Type B pancreatic cell (in vitro differentiated cells): ENCODE measurements at regions not wholly inside any gene's neighbourhood (a gene's known extent, or its start where the extent isn't known, plus 50 kb on each side); places are given as distances from the start of the nearest gene placed in this dataset.

Source experiments
- DNase-seq: peaks from one replicate; pipeline ENCODE4 v3.0.0; 2021; ENCODE audit warnings: mixed read lengths; ENCODE audit not compliant: unreplicated experiment; ENCODE audit errors: extremely low spot score
- H3K27ac Mint-ChIP-seq: 2 replicates; pipeline ENCODE4 v1.8.0; 2021; ENCODE audit warnings: mild to moderate bottlenecking, mixed read lengths
- H3K27me3 Mint-ChIP-seq: 2 replicates; pipeline ENCODE4 v1.8.0; 2021; ENCODE audit warnings: mixed read lengths
- H3K36me3 Mint-ChIP-seq: 2 replicates; pipeline ENCODE4 v1.8.0; 2021; ENCODE audit warnings: mixed read lengths
- H3K4me1 Mint-ChIP-seq: one replicate; pipeline ENCODE4 v1.8.0; 2021; ENCODE audit warnings: mixed read lengths; ENCODE audit not compliant: unreplicated experiment
- H3K4me3 Mint-ChIP-seq: 2 replicates; pipeline ENCODE4 v1.8.0; 2021; ENCODE audit warnings: mild to moderate bottlenecking, mixed read lengths
- H3K9me3 Mint-ChIP-seq: 2 replicates; pipeline ENCODE4 v1.8.0; 2021; ENCODE audit warnings: mixed read lengths
- CTCF ChIP-seq: fragments of 200-600 bp; sonication (generic); conservative IDR thresholded peaks from 2 replicates; pipeline ENCODE4 v1.5.0; 2021; ENCODE audit warnings: antibody characterized with exemption, mild to moderate bottlenecking

- H3K9me3 Mint-ChIP-seq: peaks cover 5% of the 10 kb centered on the region
- H3K4me3 Mint-ChIP-seq: no peak overlapping the region
- no peaks in the 10 kb centered on the region for H3K36me3 Mint-ChIP-seq
- peaks cover 4% of the 10 kb centered on the region for H3K27me3 Mint-ChIP-seq
- no peak for DNase-seq
- H3K4me1 Mint-ChIP-seq: peaks cover 6% of the 10 kb centered on the region
- TF ChIP-seq CTCF: no peak
- peak overlapping the region; percentile 44 for H3K27ac Mint-ChIP-seq
Measured at GRCh38 chr1:29793653-29794348, 557.5 kb downstream of the PTPRU start.

GRCh38 chr1:29793101-29793546, 556.8 kb downstream of the PTPRU start:
- TF ChIP-seq CTCF: peak; percentile 88
- Mint-ChIP-seq H3K27ac (peak overlapping the region; percentile 44), H3K4me3 (no peak overlapping the region), H3K9me3 (peaks cover 5% of the 10 kb centered on the region), H3K27me3 (peaks cover 4% of the 10 kb centered on the region), H3K36me3 (no peaks in the 10 kb centered on the region), H3K4me1 (peaks cover 6% of the 10 kb centered on the region)
- peak; percentile 90 for DNase-seq

GRCh38 chr1:29789910-29790247, 553.6 kb downstream of the PTPRU start:
- peaks cover 3% of the 10 kb centered on the region for H3K9me3 Mint-ChIP-seq
- no peak for TF ChIP-seq CTCF
- H3K27ac Mint-ChIP-seq: no peak overlapping the region

DNA sequence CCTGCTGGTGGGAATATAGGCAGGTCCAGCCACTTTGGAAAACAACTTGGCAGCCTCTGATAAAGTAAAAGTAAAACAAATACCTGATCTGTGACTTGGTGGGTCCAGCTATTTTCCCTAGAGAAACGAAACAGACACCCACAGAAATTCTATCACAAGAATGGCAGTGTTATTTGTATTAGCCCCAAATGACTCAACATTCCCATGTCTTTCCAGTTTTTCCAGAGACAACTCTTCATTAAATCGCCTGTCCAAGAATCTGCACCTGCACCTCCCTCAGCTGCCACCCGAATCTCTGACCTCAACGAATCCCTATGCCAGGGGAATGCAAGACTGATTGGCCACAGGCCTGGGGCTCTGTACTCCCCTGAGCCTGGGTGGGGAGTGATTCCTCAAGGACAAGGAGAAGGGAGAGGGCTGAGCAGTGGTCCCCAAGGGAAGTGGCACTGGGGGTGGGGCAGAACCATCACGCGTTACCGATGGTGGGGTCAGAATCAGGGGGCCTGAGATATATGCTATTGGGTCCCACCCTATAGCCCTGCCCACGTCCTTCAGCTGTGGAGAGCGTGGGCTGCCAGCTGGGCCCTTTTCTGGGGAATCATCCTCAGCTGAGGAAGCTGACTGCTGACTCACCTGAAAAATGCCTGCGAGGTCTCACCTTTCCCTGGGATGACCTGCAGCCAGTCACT, 553.0 kb downstream of the PTPRU start:
- peaks cover 4% of the 10 kb centered on the region for H3K27me3 Mint-ChIP-seq
- no peaks in the 10 kb centered on the region for H3K9me3 Mint-ChIP-seq
- H3K4me1 Mint-ChIP-seq: peaks cover 6% of the 10 kb centered on the region
- no peaks in the 10 kb centered on the region for H3K36me3 Mint-ChIP-seq
- H3K4me3 Mint-ChIP-seq: no peak overlapping the region
- H3K27ac Mint-ChIP-seq: no peak overlapping the region
- no peak for DNase-seq
- TF ChIP-seq CTCF: no peak

More at GRCh38 chr1:29789910-29790247, 553.6 kb downstream of the PTPRU start:
- H3K4me3 Mint-ChIP-seq: no peak overlapping the region
- peaks cover 4% of the 10 kb centered on the region for H3K27me3 Mint-ChIP-seq
- peaks cover 6% of the 10 kb centered on the region for H3K4me1 Mint-ChIP-seq
- H3K36me3 Mint-ChIP-seq: no peaks in the 10 kb centered on the region
- DNase-seq: no peak

- Mint-ChIP-seq H3K27me3 (peaks cover 9% of the 10 kb centered on the region), H3K36me3 (no peaks in the 10 kb centered on the region), H3K9me3 (no peaks in the 10 kb centered on the region), H3K4me3 (no peak overlapping the region), H3K27ac (no peak overlapping the region), H3K4me1 (no peaks in the 10 kb centered on the region)
- DNase-seq: no peak
- TF ChIP-seq CTCF: no peak
Measured at GRCh38 chr1:29786791-29787732, 550.7 kb downstream of the PTPRU start.
